ENCODE measurements at regions not wholly inside any gene's neighbourhood (a gene's known extent, or its start where the extent isn't known, plus 50 kb on each side); places are given as distances from the start of the nearest gene placed in this dataset.
"Not testable (repeated sequence)": the region's sequence is repeated elsewhere in the genome, so short reads cannot be mapped to it uniquely, and the experiment has no call there.

DNA sequence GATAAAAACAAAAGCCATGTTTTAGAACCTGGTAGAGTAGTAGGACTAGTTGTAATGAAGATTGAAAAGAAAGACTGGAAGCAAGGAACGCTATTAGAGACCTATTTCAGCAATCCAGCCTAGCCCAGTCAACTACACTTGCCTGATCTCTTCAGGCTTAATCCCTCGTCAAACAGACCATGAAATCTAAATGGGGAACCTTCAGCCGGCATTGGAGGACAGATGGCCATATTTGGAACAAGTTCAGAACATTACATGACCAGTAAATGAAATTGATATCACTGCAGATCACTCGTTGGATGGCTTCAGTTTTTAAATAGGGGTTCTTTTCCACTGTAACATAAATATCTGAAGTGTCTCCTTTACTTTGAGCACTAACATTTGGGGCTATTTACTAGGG lies 84.8 kb upstream of the WDR44 start:
- no peak for DNase-seq

- DNase-seq = peak; percentile 48 to 76
Measured at GRCh38 chrX:118271775-118272174, 74.1 kb upstream of the WDR44 start.

DNA sequence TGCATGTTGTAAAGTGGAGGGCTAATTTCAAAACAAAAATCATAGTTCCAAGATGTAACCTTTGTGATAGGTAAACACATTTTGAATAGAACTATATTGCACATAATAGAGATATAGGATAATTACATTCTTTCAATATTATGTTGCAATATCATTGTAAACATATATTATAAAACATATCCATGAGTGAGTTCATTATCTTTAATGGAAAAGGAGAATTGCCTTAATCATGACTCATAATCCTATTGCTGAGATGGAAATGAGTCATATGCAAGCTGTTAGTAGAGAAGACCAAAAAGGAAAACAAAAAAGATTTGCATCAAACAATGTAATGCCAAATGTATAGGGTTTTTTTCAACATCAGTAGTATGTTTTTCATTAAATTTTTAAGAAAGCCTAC lies 73.7 kb upstream of the WDR44 start:
- DNase-seq = peak in 1 of 2 experiments; percentile 62

DNA sequence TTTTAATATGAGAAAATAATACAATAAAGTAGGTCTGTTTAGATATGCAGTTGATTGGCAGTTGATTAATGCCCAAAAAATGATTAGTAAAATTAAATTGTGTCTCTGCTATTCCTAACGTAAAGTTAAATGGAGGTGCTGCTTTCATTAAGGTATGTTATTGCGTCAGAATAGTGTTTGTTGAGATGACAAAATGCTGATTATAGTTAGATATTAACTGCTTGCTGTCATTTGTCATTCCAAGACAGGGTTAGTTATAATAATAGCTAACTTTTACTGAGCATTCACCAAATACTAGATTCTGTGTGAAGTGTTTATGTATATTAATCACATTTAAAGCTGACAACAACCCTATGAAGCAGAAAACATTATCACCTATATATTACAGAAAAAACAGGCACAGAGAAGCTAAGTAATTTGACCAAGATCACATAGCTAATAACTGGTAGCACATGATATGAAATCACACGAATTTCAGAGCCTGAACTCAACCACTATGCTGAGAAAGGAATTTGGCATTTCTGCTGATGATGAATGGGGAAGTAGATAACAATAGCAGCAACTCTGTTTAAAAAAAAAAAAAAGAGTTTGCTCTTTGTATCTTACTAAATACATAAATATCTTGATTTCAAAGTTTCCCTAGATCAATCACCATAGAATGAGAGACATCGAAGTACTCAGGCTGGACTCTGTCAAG lies 59.7 kb upstream of the WDR44 start:
- no peak for DNase-seq

GRCh38 chrX:118295818-118296217 lies 50.1 kb upstream of the WDR44 start:
- not testable (repeated sequence) for DNase-seq
